ENCODE measurements at regions not wholly inside any gene's neighbourhood (a gene's known extent, or its start where the extent isn't known, plus 50 kb on each side); places are given as distances from the start of the nearest gene placed in this dataset.

DNA sequence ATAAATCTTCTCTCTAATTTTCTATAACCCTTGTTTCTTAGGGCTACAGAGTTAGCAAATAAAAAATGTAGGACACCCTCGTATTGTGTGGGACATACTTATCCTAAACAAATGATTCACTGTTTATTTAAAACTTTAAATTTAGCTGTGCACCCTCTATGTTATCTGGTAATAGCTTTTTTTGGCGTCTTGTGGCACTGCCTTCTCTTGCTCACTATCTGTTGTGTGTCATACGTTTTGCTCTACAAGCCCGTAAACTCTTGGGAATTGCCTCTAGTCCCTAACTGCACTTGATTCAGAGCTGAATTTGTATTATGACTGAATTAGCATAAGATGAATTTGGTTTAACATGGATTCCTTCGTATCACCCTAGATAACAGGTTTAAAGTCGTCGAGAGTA is 144.3 kb upstream of the MYOCD start:
- Histone ChIP-seq H3K27me3 (ENCODE audit: insufficient read depth, low read length) (no peaks in the 10 kb centered on the region), H3K4me3 (ENCODE audit: low read depth, low read length) (no peak overlapping the region), H3K79me2 (ENCODE audit: control insufficient read depth, insufficient read depth, low read length, unreplicated experiment) (no peaks in the 10 kb centered on the region), H3K27ac (ENCODE audit: low read depth, low read length) (no peak overlapping the region), H3K36me3 (ENCODE audit: insufficient read depth, low read length) (no peaks in the 10 kb centered on the region), H3K4me1 (ENCODE audit: control insufficient read depth, insufficient read depth, low read length, unreplicated experiment) (peaks cover 10% of the 10 kb centered on the region), H2AFZ (ENCODE audit: low read length, unreplicated experiment) (no peak overlapping the region)

GRCh38 chr17:12522336-12522735 is 143.4 kb upstream of the MYOCD start:
- peak overlapping the region; percentile 3 for H2AFZ ChIP-seq (ENCODE audit: low read length, unreplicated experiment)
- H3K4me3 ChIP-seq (ENCODE audit: low read depth, low read length): no peak overlapping the region
- H3K27me3 ChIP-seq (ENCODE audit: insufficient read depth, low read length): no peaks in the 10 kb centered on the region
- peaks cover 10% of the 10 kb centered on the region for H3K4me1 ChIP-seq (ENCODE audit: control insufficient read depth, insufficient read depth, low read length, unreplicated experiment)
- H3K27ac ChIP-seq (ENCODE audit: low read depth, low read length): no peak overlapping the region
- no peaks in the 10 kb centered on the region for H3K79me2 ChIP-seq (ENCODE audit: control insufficient read depth, insufficient read depth, low read length, unreplicated experiment)
- no peaks in the 10 kb centered on the region for H3K36me3 ChIP-seq (ENCODE audit: insufficient read depth, low read length)

DNA sequence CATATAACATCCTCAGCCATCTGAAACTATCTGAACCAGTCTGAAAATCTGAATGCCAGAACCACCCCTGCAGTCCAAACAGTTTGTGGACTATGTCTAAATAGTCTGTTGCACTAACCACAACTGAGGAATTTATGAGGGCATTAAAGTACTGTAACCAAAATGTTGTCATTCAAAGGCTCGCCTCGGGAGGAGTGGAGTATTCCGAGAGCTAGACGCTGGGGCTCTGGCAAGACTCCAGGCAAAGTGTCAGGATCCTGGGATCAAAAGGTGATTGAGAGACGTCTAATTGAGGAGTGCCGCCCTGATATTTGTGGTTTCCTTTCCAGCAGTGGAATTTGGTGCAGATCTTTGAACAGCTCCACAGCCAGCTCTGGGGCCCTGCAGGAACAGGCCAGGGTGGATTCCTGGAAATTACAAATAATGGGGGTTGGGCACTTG is 142.9 kb upstream of the MYOCD start:
- Histone ChIP-seq H2AFZ (ENCODE audit: low read length, unreplicated experiment) (peak overlapping the region; percentile 3), H3K4me3 (ENCODE audit: low read depth, low read length) (no peak overlapping the region), H3K36me3 (ENCODE audit: insufficient read depth, low read length) (no peaks in the 10 kb centered on the region), H3K79me2 (ENCODE audit: control insufficient read depth, insufficient read depth, low read length, unreplicated experiment) (no peaks in the 10 kb centered on the region), H3K27ac (ENCODE audit: low read depth, low read length) (no peak overlapping the region), H3K4me1 (ENCODE audit: control insufficient read depth, insufficient read depth, low read length, unreplicated experiment) (peaks cover 10% of the 10 kb centered on the region), H3K27me3 (ENCODE audit: insufficient read depth, low read length) (no peaks in the 10 kb centered on the region)

GRCh38 chr17:12523244-12523643 is 142.4 kb upstream of the MYOCD start:
- peaks cover 10% of the 10 kb centered on the region for H3K4me1 ChIP-seq (ENCODE audit: control insufficient read depth, insufficient read depth, low read length, unreplicated experiment)
- H3K4me3 ChIP-seq (ENCODE audit: low read depth, low read length): no peak overlapping the region
- no peaks in the 10 kb centered on the region for H3K36me3 ChIP-seq (ENCODE audit: insufficient read depth, low read length)
- H3K27me3 ChIP-seq (ENCODE audit: insufficient read depth, low read length): no peaks in the 10 kb centered on the region
- H2AFZ ChIP-seq (ENCODE audit: low read length, unreplicated experiment): no peak overlapping the region
- no peaks in the 10 kb centered on the region for H3K79me2 ChIP-seq (ENCODE audit: control insufficient read depth, insufficient read depth, low read length, unreplicated experiment)
- no peak overlapping the region for H3K27ac ChIP-seq (ENCODE audit: low read depth, low read length)

DNA sequence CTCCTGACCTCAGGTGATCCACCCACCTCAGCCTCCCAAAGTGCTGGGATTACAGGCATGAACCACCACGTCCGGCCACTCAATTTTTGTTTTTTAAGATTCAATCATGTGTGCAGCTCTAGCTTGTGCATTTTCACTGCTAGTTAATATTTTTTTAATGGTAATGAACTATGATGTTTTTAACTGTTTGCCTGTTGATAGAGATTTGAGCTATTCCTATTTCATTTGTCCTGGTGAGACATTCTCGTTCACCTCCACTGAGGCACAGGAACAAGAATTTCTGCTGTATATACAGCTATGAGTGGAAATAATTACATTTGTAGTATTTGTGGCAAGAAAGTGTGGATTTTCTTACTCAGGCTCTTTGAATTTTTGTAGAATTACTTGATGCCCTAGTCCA is 137.7 kb upstream of the MYOCD start:
- H3K4me1 ChIP-seq (ENCODE audit: control insufficient read depth, insufficient read depth, low read length, unreplicated experiment): peaks cover 4% of the 10 kb centered on the region
- H3K27ac ChIP-seq (ENCODE audit: low read depth, low read length): no peak overlapping the region
- no peak overlapping the region for H3K4me3 ChIP-seq (ENCODE audit: low read depth, low read length)
- no peaks in the 10 kb centered on the region for H3K36me3 ChIP-seq (ENCODE audit: insufficient read depth, low read length)
- H2AFZ ChIP-seq (ENCODE audit: low read length, unreplicated experiment): no peak overlapping the region
- H3K27me3 ChIP-seq (ENCODE audit: insufficient read depth, low read length): no peaks in the 10 kb centered on the region
- H3K79me2 ChIP-seq (ENCODE audit: control insufficient read depth, insufficient read depth, low read length, unreplicated experiment): no peaks in the 10 kb centered on the region

DNA sequence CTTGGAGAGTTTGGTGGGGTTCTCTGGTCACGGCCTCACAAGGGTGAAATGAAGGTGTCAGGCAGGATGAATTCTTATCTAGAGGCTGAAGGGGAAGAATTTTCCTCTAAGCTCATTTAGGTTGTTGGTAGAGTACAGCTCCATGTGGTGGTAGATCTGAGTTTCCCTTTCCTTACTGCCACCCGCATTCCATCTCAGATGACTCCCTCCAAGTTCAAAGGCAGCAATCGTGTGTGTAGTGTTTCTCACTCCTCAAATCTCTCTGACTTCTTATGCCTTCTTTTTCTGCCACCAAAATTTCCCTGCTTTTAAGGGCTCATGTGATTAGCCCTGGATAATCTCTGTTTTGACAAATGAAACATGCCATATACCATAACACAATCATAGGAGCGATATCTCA is 135.5 kb upstream of the MYOCD start:
- H3K79me2 ChIP-seq (ENCODE audit: control insufficient read depth, insufficient read depth, low read length, unreplicated experiment): no peaks in the 10 kb centered on the region

DNA sequence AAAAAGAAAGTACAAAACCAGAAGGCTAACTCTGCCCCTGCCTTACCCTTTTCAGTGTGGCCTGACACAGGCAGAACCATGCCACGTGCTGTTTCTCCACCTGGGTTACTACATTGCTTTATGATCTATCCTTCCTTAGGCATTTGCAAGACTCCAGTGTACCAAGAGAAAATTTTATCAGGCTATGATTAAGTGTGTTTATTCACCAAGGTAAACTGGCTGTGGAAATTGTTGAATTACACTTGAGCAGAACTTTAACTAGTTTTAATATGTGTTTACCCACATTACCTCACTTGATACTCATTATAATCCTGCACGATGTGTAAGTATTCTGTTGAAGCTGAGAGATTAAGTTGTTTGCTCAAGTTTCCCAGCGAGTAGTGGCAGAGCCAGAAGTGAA is 129.7 kb upstream of the MYOCD start:
- no peaks in the 10 kb centered on the region for H3K79me2 ChIP-seq (ENCODE audit: control insufficient read depth, insufficient read depth, low read length, unreplicated experiment)

More for the DNA sequence above, 135.5 kb upstream of the MYOCD start:
- Histone ChIP-seq H3K27ac (ENCODE audit: low read depth, low read length) (no peak overlapping the region), H3K4me3 (ENCODE audit: low read depth, low read length) (no peak overlapping the region), H2AFZ (ENCODE audit: low read length, unreplicated experiment) (no peak overlapping the region), H3K4me1 (ENCODE audit: control insufficient read depth, insufficient read depth, low read length, unreplicated experiment) (no peaks in the 10 kb centered on the region), H3K27me3 (ENCODE audit: insufficient read depth, low read length) (no peaks in the 10 kb centered on the region), H3K36me3 (ENCODE audit: insufficient read depth, low read length) (no peaks in the 10 kb centered on the region)

GRCh38 chr17:12536472-12536871 is 129.2 kb upstream of the MYOCD start:
- Histone ChIP-seq H3K27ac (ENCODE audit: low read depth, low read length) (no peak overlapping the region), H3K27me3 (ENCODE audit: insufficient read depth, low read length) (no peaks in the 10 kb centered on the region), H3K79me2 (ENCODE audit: control insufficient read depth, insufficient read depth, low read length, unreplicated experiment) (no peaks in the 10 kb centered on the region), H3K4me3 (ENCODE audit: low read depth, low read length) (no peak overlapping the region), H3K4me1 (ENCODE audit: control insufficient read depth, insufficient read depth, low read length, unreplicated experiment) (no peaks in the 10 kb centered on the region), H3K36me3 (ENCODE audit: insufficient read depth, low read length) (no peaks in the 10 kb centered on the region), H2AFZ (ENCODE audit: low read length, unreplicated experiment) (no peak overlapping the region)

More for the DNA sequence above, 129.7 kb upstream of the MYOCD start:
- H3K36me3 ChIP-seq (ENCODE audit: insufficient read depth, low read length): no peaks in the 10 kb centered on the region
- H3K27me3 ChIP-seq (ENCODE audit: insufficient read depth, low read length): no peaks in the 10 kb centered on the region
- H3K4me1 ChIP-seq (ENCODE audit: control insufficient read depth, insufficient read depth, low read length, unreplicated experiment): no peaks in the 10 kb centered on the region
- H2AFZ ChIP-seq (ENCODE audit: low read length, unreplicated experiment): no peak overlapping the region
- H3K27ac ChIP-seq (ENCODE audit: low read depth, low read length): no peak overlapping the region
- no peak overlapping the region for H3K4me3 ChIP-seq (ENCODE audit: low read depth, low read length)

GRCh38 chr17:12537436-12537835 is 128.3 kb upstream of the MYOCD start:
- no peak overlapping the region for H3K27ac ChIP-seq (ENCODE audit: low read depth, low read length)

DNA sequence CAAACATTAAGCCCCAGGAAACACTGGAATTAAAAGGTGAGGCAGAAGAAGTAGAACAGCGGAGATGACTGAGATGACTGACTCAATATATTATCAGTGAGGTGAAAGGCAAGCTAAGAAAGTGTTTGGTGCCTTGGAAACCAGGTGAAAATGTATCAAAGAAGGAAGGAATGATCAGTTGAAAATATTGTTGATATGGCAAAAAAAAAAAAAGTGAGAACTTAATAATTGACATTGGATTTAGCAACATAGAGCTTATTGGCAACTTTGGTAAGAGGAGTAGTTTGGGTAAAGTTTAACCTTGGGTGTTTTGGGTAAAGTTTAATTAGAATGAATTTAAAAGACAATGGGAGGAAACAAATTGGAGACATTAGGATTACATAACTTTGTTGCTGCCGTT is 127.7 kb upstream of the MYOCD start:
- Histone ChIP-seq H3K4me3 (ENCODE audit: low read depth, low read length) (no peak overlapping the region), H3K27me3 (ENCODE audit: insufficient read depth, low read length) (no peaks in the 10 kb centered on the region), H3K27ac (ENCODE audit: low read depth, low read length) (no peak overlapping the region), H3K36me3 (ENCODE audit: insufficient read depth, low read length) (no peaks in the 10 kb centered on the region), H3K4me1 (ENCODE audit: control insufficient read depth, insufficient read depth, low read length, unreplicated experiment) (no peaks in the 10 kb centered on the region), H3K79me2 (ENCODE audit: control insufficient read depth, insufficient read depth, low read length, unreplicated experiment) (no peaks in the 10 kb centered on the region), H2AFZ (ENCODE audit: low read length, unreplicated experiment) (no peak overlapping the region)

More at GRCh38 chr17:12537436-12537835, 128.3 kb upstream of the MYOCD start:
- H2AFZ ChIP-seq (ENCODE audit: low read length, unreplicated experiment): no peak overlapping the region
- H3K4me1 ChIP-seq (ENCODE audit: control insufficient read depth, insufficient read depth, low read length, unreplicated experiment): no peaks in the 10 kb centered on the region
- no peaks in the 10 kb centered on the region for H3K36me3 ChIP-seq (ENCODE audit: insufficient read depth, low read length)
- no peaks in the 10 kb centered on the region for H3K79me2 ChIP-seq (ENCODE audit: control insufficient read depth, insufficient read depth, low read length, unreplicated experiment)
- H3K4me3 ChIP-seq (ENCODE audit: low read depth, low read length): no peak overlapping the region
- no peaks in the 10 kb centered on the region for H3K27me3 ChIP-seq (ENCODE audit: insufficient read depth, low read length)

GRCh38 chr17:12545877-12546513 is 119.7 kb upstream of the MYOCD start:
- H3K27me3 ChIP-seq (ENCODE audit: insufficient read depth, low read length): no peaks in the 10 kb centered on the region
- no peaks in the 10 kb centered on the region for H3K36me3 ChIP-seq (ENCODE audit: insufficient read depth, low read length)
- no peak overlapping the region for H2AFZ ChIP-seq (ENCODE audit: low read length, unreplicated experiment)
- H3K4me1 ChIP-seq (ENCODE audit: control insufficient read depth, insufficient read depth, low read length, unreplicated experiment): no peaks in the 10 kb centered on the region
- H3K79me2 ChIP-seq (ENCODE audit: control insufficient read depth, insufficient read depth, low read length, unreplicated experiment): no peaks in the 10 kb centered on the region
- no peak overlapping the region for H3K27ac ChIP-seq (ENCODE audit: low read depth, low read length)
- H3K4me3 ChIP-seq (ENCODE audit: low read depth, low read length): no peak overlapping the region

All from ACC112 (cell line).